Small intestine (tissue), 7 donors: ENCODE measurements at regions not wholly inside any gene's neighbourhood (a gene's known extent, or its start where the extent isn't known, plus 50 kb on each side); places are given as distances from the start of the nearest gene placed in this dataset.

ENCODE experiments used
- DNase-seq, 2 donors: peaks; one replicate each; pipeline versions ENCODE4 v3.0.0 to v3.0.0-alpha.2; 2013
- FAIRE-seq: peaks from 2 replicates; lab custom pipeline; 2012; peaks lifted over from hg19 to GRCh38; lab: Jason Lieb, UNC
- H3K27ac ChIP-seq, 3 donors: one replicate each; pipeline ENCODE4 v1.5.1; 2013; ENCODE audit warnings: low read length in 2 of 3, mild to moderate bottlenecking in 2 of 3, control low read depth in 1 of 3, inconsistent platforms in 1 of 3, low read depth in 1 of 3, moderate library complexity in 1 of 3
- H3K27me3 ChIP-seq, 3 donors: one replicate each; pipeline ENCODE4 v1.6.1; 2013; ENCODE audit warnings: low read length in 3 of 3, inconsistent platforms in 1 of 3; ENCODE audit not compliant: control insufficient read depth in 3 of 3, insufficient read depth in 3 of 3
- H3K36me3 ChIP-seq, 3 donors: one replicate each; pipeline ENCODE4 v1.6.1; 2013; ENCODE audit warnings: low read length in 3 of 3, inconsistent platforms in 1 of 3, low read depth in 1 of 3, mild to moderate bottlenecking in 1 of 3, moderate library complexity in 1 of 3; ENCODE audit not compliant: control insufficient read depth in 3 of 3, insufficient read depth in 2 of 3
- H3K4me1 ChIP-seq, 3 donors: one replicate each; pipeline ENCODE4 v1.6.1; 2013; ENCODE audit warnings: low read length in 2 of 3, inconsistent platforms in 1 of 3, low read depth in 1 of 3, mild to moderate bottlenecking in 1 of 3, moderate library complexity in 1 of 3; ENCODE audit not compliant: control insufficient read depth in 3 of 3, insufficient read depth in 2 of 3
- H3K4me3 ChIP-seq, 3 donors: one replicate each; pipeline ENCODE4 v1.5.1; 2013; ENCODE audit warnings: low read length in 3 of 3, control low read depth in 1 of 3, inconsistent platforms in 1 of 3, low read depth in 1 of 3, mild to moderate bottlenecking in 1 of 3, moderate library complexity in 1 of 3
- H3K9me3 ChIP-seq, 2 donors: one replicate each; pipeline ENCODE4 v1.6.1; 2013; ENCODE audit warnings: low read depth in 1 of 2, low read length in 1 of 2; ENCODE audit not compliant: control insufficient read depth in 2 of 2, insufficient read depth in 1 of 2
- WGBS, 3 donors: extraction: QIAGEN DNeasy Blood & Tissue Kit; methylation state at CpG; one replicate each; pipeline ENCODE4 v1.1.7; 2013; 5-methylcytosine and 5-hydroxymethylcytosine counted together
- donor health status: healthy with polysubstance abuse.
- donor health status: control.
- donor health status: control.
- donor health status: Bipolar disorder and iron deficiency.
- donor health status: healthy.

GRCh38 chr15:54854667-54855066 lies 342.1 kb downstream of the RSL24D1 start:
- H3K27ac ChIP-seq, result no peak overlapping the region
- FAIRE-seq, result no peak
- WGBS, 3 donors, result 90 to 94% (median 93%) methylated on average over 1 of the region's 1 CpG

GRCh38 chr15:54850101-54850500 lies 346.6 kb downstream of the RSL24D1 start:
- no peaks in the 10 kb centered on the region for H3K4me1 ChIP-seq
- H3K27me3 ChIP-seq, result no peaks in the 10 kb centered on the region
- WGBS, 3 donors, result 50 to 89% (median 64%) methylated on average over 4 of the region's 4 CpGs
- H3K36me3 ChIP-seq, result no peaks in the 10 kb centered on the region
- DNase-seq (no peak), FAIRE-seq (no peak)
- H3K27ac ChIP-seq, result no peak overlapping the region
- peaks cover 0 to 2% of the 10 kb centered on the region in 2 donors for H3K9me3 ChIP-seq
- H3K4me3 ChIP-seq, result no peak overlapping the region

More at GRCh38 chr15:54854667-54855066, 342.1 kb downstream of the RSL24D1 start:
- H3K36me3 ChIP-seq, result no peaks in the 10 kb centered on the region
- no peak for DNase-seq
- no peak overlapping the region for H3K4me3 ChIP-seq
- peaks cover 0 to 10% of the 10 kb centered on the region in 2 donors for H3K9me3 ChIP-seq
- no peaks in the 10 kb centered on the region for H3K27me3 ChIP-seq
- H3K4me1 ChIP-seq, result no peaks in the 10 kb centered on the region

GRCh38 chr15:54843006-54843405 lies 353.7 kb downstream of the RSL24D1 start:
- Histone ChIP-seq H3K36me3 (no peaks in the 10 kb centered on the region), H3K4me3 (no peak overlapping the region), H3K4me1 (no peaks in the 10 kb centered on the region), H3K27me3 (no peaks in the 10 kb centered on the region), H3K9me3 (no peaks in the 10 kb centered on the region), H3K27ac (no peak overlapping the region)
- DNase-seq (no peak), FAIRE-seq (no peak)

GRCh38 chr15:54841701-54842305 lies 354.9 kb downstream of the RSL24D1 start:
- Histone ChIP-seq H3K9me3 (no peaks in the 10 kb centered on the region), H3K36me3 (no peaks in the 10 kb centered on the region), H3K27ac (no peak overlapping the region), H3K4me3 (no peak overlapping the region), H3K4me1 (no peaks in the 10 kb centered on the region), H3K27me3 (no peaks in the 10 kb centered on the region)
- DNase-seq (no peak), FAIRE-seq (no peak)
- WGBS, 3 donors, result 75 to 80% (median 78%) methylated on average over 3 of the region's 3 CpGs

- H3K4me3 ChIP-seq, result no peak overlapping the region
- no peaks in the 10 kb centered on the region for H3K36me3 ChIP-seq
- WGBS, 3 donors, result 65 to 69% (median 66%) methylated on average over 7 of the region's 7 CpGs
- FAIRE-seq (no peak), DNase-seq (no peak)
- no peaks in the 10 kb centered on the region for H3K27me3 ChIP-seq
- no peak overlapping the region for H3K27ac ChIP-seq
- no peaks in the 10 kb centered on the region for H3K4me1 ChIP-seq
- no peaks in the 10 kb centered on the region for H3K9me3 ChIP-seq
These were observed 355.9 kb downstream of the RSL24D1 start for GRCh38 chr15:54840621-54841398.

- no peak for FAIRE-seq
- no peaks in the 10 kb centered on the region for H3K27me3 ChIP-seq
- DNase-seq, result no peak
- no peaks in the 10 kb centered on the region for H3K9me3 ChIP-seq
- no peaks in the 10 kb centered on the region for H3K4me1 ChIP-seq
- no peak overlapping the region for H3K27ac ChIP-seq
- no peaks in the 10 kb centered on the region for H3K36me3 ChIP-seq
- WGBS, 3 donors, result 65 to 68% (median 67%) methylated on average over 2 of the region's 2 CpGs
- no peak overlapping the region for H3K4me3 ChIP-seq
These were observed 357.4 kb downstream of the RSL24D1 start for GRCh38 chr15:54839379-54839778.

- no peaks in the 10 kb centered on the region for H3K27me3 ChIP-seq
- H3K4me3 ChIP-seq, result no peak overlapping the region
- H3K27ac ChIP-seq, result no peak overlapping the region
- no peaks in the 10 kb centered on the region for H3K4me1 ChIP-seq
- H3K9me3 ChIP-seq, result no peaks in the 10 kb centered on the region
- DNase-seq (no peak), FAIRE-seq (no peak)
- H3K36me3 ChIP-seq, result no peaks in the 10 kb centered on the region
- 51 to 72% (median 59%) methylated on average over 5 of the region's 5 CpGs for WGBS, 3 donors
These were observed 360.5 kb downstream of the RSL24D1 start for GRCh38 chr15:54836052-54836795.

- FAIRE-seq (no peak), DNase-seq (no peak)
- 50 to 75% (median 54%) methylated on average over 1 of the region's 1 CpG for WGBS, 3 donors
- Histone ChIP-seq H3K36me3 (no peaks in the 10 kb centered on the region), H3K4me1 (no peaks in the 10 kb centered on the region), H3K4me3 (no peak overlapping the region), H3K9me3 (peaks cover 0 to 3% of the 10 kb centered on the region in 2 donors), H3K27me3 (no peaks in the 10 kb centered on the region), H3K27ac (no peak overlapping the region)
These were observed 366.9 kb downstream of the RSL24D1 start for GRCh38 chr15:54829821-54830220.
